Endothelial cell (in vitro differentiated cells): ENCODE measurements at regions not wholly inside any gene's neighbourhood (a gene's known extent, or its start where the extent isn't known, plus 50 kb on each side); places are given as distances from the start of the nearest gene placed in this dataset.
"Not testable (repeated sequence)": the region's sequence is repeated elsewhere in the genome, so short reads cannot be mapped to it uniquely, and the experiment has no call there.

Experiments
- DNase-seq: peaks from one replicate; pipeline ENCODE4 v3.0.0; 2021; ENCODE audit warnings: low spot score
- H3K27ac Mint-ChIP-seq: one replicate; pipeline ENCODE4 v1.8.0; 2021; ENCODE audit warnings: mixed read lengths, inconsistent platforms; ENCODE audit not compliant: unreplicated experiment
- H3K27me3 Mint-ChIP-seq: one replicate; pipeline ENCODE4 v1.8.0; 2021; ENCODE audit warnings: mild to moderate bottlenecking, moderate library complexity, mixed read lengths, inconsistent platforms; ENCODE audit not compliant: unreplicated experiment
- H3K36me3 Mint-ChIP-seq: one replicate; pipeline ENCODE4 v1.8.0; 2021; ENCODE audit warnings: mild to moderate bottlenecking, low read depth, mixed read lengths, inconsistent platforms; ENCODE audit not compliant: unreplicated experiment
- H3K4me1 Mint-ChIP-seq: one replicate; pipeline ENCODE4 v1.8.0; 2021; ENCODE audit warnings: mild to moderate bottlenecking, mixed read lengths, inconsistent platforms; ENCODE audit not compliant: unreplicated experiment
- H3K4me3 Mint-ChIP-seq: one replicate; pipeline ENCODE4 v1.8.0; 2021; ENCODE audit warnings: mild to moderate bottlenecking, mixed read lengths, inconsistent platforms; ENCODE audit not compliant: unreplicated experiment
- H3K9me3 Mint-ChIP-seq: one replicate; pipeline ENCODE4 v1.8.0; 2021; ENCODE audit warnings: mixed read lengths, inconsistent platforms; ENCODE audit not compliant: unreplicated experiment
- CTCF ChIP-seq: fragments of 200-600 bp; sonication (generic); IDR thresholded peaks from one replicate; pipeline ENCODE4 v1.5.0; 2021; ENCODE audit warnings: antibody characterized with exemption; ENCODE audit not compliant: unreplicated experiment

- no peak for TF ChIP-seq CTCF
- peaks cover 34% of the 10 kb centered on the region for H3K4me1 Mint-ChIP-seq
These were observed 168.0 kb downstream of the LY86 start for GRCh38 chr6:6756526-6756925.

GRCh38 chr6:6758546-6758914 lies 170.0 kb downstream of the LY86 start:
- Mint-ChIP-seq H3K9me3 (no peaks in the 10 kb centered on the region), H3K27me3 (peaks cover 1% of the 10 kb centered on the region), H3K27ac (peak overlapping the region; percentile 93), H3K36me3 (no peaks in the 10 kb centered on the region), H3K4me3 (no peak overlapping the region), H3K4me1 (peaks cover 21% of the 10 kb centered on the region)
- no peak for DNase-seq
- TF ChIP-seq CTCF = no peak

More at GRCh38 chr6:6756526-6756925, 168.0 kb downstream of the LY86 start:
- Mint-ChIP-seq H3K27me3 (no peaks in the 10 kb centered on the region), H3K4me3 (no peak overlapping the region), H3K9me3 (no peaks in the 10 kb centered on the region), H3K27ac (no peak overlapping the region), H3K36me3 (no peaks in the 10 kb centered on the region)
- DNase-seq = no peak

- no peaks in the 10 kb centered on the region for H3K36me3 Mint-ChIP-seq
- H3K27ac Mint-ChIP-seq = peak overlapping the region; percentile 93
- H3K27me3 Mint-ChIP-seq = peaks cover 1% of the 10 kb centered on the region
- no peaks in the 10 kb centered on the region for H3K9me3 Mint-ChIP-seq
- no peak overlapping the region for H3K4me3 Mint-ChIP-seq
- peaks cover 21% of the 10 kb centered on the region for H3K4me1 Mint-ChIP-seq
- peak; percentile 73 for TF ChIP-seq CTCF
- peak; percentile 71 for DNase-seq
These were observed 170.6 kb downstream of the LY86 start for GRCh38 chr6:6758915-6759654.

- Mint-ChIP-seq H3K4me1 (peaks cover 21% of the 10 kb centered on the region), H3K27me3 (peaks cover 1% of the 10 kb centered on the region), H3K9me3 (no peaks in the 10 kb centered on the region), H3K27ac (no peak overlapping the region), H3K36me3 (no peaks in the 10 kb centered on the region), H3K4me3 (peak overlapping the region; percentile 60)
- TF ChIP-seq CTCF = no peak
- DNase-seq = no peak
These were observed 171.5 kb downstream of the LY86 start for GRCh38 chr6:6760002-6760401.

GRCh38 chr6:6762566-6762965 lies 174.0 kb downstream of the LY86 start:
- H3K4me3 Mint-ChIP-seq, H3K27ac Mint-ChIP-seq, H3K9me3 Mint-ChIP-seq, H3K27me3 Mint-ChIP-seq, DNase-seq, H3K36me3 Mint-ChIP-seq: not testable (repeated sequence)
- H3K4me1 Mint-ChIP-seq = peaks cover 17% of the 10 kb centered on the region
